Neutrophil (primary cell): ENCODE measurements at regions not wholly inside any gene's neighbourhood (a gene's known extent, or its start where the extent isn't known, plus 50 kb on each side); places are given as distances from the start of the nearest gene placed in this dataset.

Source experiments
- H3K27ac ChIP-seq: fragments of 200-600 bp; sonication (generic); 2 replicates; pipeline ENCODE4 v1.5.1; 2016; ENCODE audit warnings: mild to moderate bottlenecking, moderate library complexity
- H3K27me3 ChIP-seq: fragments of 200-600 bp; sonication (generic); 2 replicates; pipeline ENCODE4 v1.6.0; 2016; ENCODE audit warnings: mild to moderate bottlenecking
- H3K36me3 ChIP-seq: fragments of 200-600 bp; sonication (generic); 2 replicates; pipeline ENCODE4 v1.5.1; 2017
- H3K4me1 ChIP-seq, 2 experiments: fragments of 200-600 bp in 1 of 2; sonication (generic) in 1 of 2; 1 replicate in 1 of 2; 2 replicates in 1 of 2; pipeline versions ENCODE4 v1.5.1 to v1.6.1; 2013 to 2016; ENCODE audit warnings: low read depth in 1 of 2, low read length in 1 of 2, mild to moderate bottlenecking in 1 of 2, moderate library complexity in 1 of 2; ENCODE audit not compliant: control insufficient read depth in 1 of 2, insufficient read depth in 1 of 2
- H3K4me3 ChIP-seq, 2 experiments: fragments of 200-600 bp in 1 of 2; sonication (generic) in 1 of 2; 1 replicate in 1 of 2; 2 replicates in 1 of 2; pipeline ENCODE4 v1.5.1; 2013 to 2016; ENCODE audit warnings: low read depth in 1 of 2, low read length in 1 of 2, mild to moderate bottlenecking in 1 of 2, moderate library complexity in 1 of 2
- H3K9me3 ChIP-seq: fragments of 200-600 bp; sonication (generic); 2 replicates; pipeline ENCODE4 v1.5.1; 2016
- CTCF ChIP-seq: fragments of 200-600 bp; sonication (generic); IDR thresholded peaks from 2 replicates; pipeline ENCODE4 v1.5.1; 2016; ENCODE audit warnings: antibody characterized with exemption

DNA sequence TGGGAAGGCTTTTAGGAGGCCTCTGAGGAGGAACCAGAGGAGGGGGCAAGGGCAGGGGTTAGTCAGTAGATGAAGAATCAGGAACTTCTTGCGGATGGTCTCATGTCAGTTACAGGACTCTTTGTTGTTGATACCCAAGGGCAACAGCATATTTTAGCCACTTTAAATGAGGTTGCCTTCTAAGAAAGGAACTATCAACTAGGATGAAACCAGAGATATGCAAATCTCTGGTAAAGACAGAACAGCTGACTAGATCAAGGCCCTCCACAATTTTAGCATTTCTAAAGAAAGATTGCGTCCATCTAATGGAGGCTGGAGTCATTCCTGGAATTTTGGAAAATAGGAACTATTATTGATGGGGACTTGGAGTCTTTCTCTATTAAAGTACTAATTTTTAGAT lies 57.7 kb upstream of the KLF4 start:
- H3K27ac ChIP-seq: no peak overlapping the region
- peaks cover 9 to 10% of the 10 kb centered on the region in 2 experiments for H3K4me1 ChIP-seq
- TF ChIP-seq CTCF: no peak

DNA sequence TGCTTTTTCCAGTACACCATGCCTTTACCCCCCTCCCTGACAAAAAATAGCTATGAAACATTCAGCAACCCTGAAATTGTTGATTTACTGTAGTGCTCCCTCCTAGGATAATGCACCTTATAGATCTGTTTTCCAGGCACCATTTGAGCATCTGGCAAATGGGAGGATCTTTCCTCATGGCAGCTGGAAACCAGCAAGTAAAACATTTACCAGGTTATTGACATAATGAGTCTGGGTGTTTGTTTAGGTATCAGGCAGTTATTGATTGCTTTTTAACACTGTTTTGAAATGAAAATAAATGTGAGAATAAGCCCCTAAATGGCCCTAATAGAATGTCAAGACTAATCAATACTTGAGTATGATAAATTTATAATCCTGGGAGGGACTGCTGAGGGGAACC lies 57.3 kb upstream of the KLF4 start:
- Histone ChIP-seq H3K36me3 (no peaks in the 10 kb centered on the region), H3K27me3 (no peaks in the 10 kb centered on the region), H3K27ac (no peak overlapping the region), H3K4me3 (no peak overlapping the region), H3K9me3 (no peaks in the 10 kb centered on the region), H3K4me1 (peaks cover 9 to 10% of the 10 kb centered on the region in 2 experiments)
- TF ChIP-seq CTCF: no peak

More for the DNA sequence above, 57.7 kb upstream of the KLF4 start:
- Histone ChIP-seq H3K27me3 (no peaks in the 10 kb centered on the region), H3K36me3 (no peaks in the 10 kb centered on the region), H3K9me3 (no peaks in the 10 kb centered on the region), H3K4me3 (no peak overlapping the region)

DNA sequence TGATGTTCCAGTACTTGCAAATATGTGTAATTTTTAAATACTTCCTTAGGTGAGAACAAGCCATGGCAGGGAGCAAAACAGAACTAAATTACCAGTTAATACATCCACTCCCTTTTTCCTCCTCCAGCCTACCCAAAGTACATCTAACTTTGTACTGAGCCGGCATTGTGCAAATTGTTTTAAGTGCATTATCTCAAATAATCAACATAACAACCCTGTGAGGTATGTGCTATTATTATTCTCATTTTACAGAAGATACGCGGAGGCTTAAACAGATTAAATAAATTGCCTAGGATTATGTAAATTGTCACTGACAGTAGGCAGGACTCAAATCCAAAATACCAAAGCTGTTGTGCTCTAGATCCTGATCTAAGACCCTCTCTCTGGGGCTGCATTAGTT lies 55.5 kb upstream of the KLF4 start:
- Histone ChIP-seq H3K36me3 (no peaks in the 10 kb centered on the region), H3K27me3 (no peaks in the 10 kb centered on the region), H3K4me1 (peaks cover 9 to 10% of the 10 kb centered on the region in 2 experiments), H3K27ac (no peak overlapping the region), H3K4me3 (no peak overlapping the region), H3K9me3 (no peaks in the 10 kb centered on the region)
- TF ChIP-seq CTCF: no peak

- Histone ChIP-seq H3K9me3 (no peaks in the 10 kb centered on the region), H3K4me1 (no peaks in the 10 kb centered on the region), H3K27me3 (no peaks in the 10 kb centered on the region), H3K36me3 (no peaks in the 10 kb centered on the region), H3K27ac (no peak overlapping the region), H3K4me3 (no peak overlapping the region)
- TF ChIP-seq CTCF: no peak
Observed at GRCh38 chr9:107542411-107543157, 53.0 kb upstream of the KLF4 start.

DNA sequence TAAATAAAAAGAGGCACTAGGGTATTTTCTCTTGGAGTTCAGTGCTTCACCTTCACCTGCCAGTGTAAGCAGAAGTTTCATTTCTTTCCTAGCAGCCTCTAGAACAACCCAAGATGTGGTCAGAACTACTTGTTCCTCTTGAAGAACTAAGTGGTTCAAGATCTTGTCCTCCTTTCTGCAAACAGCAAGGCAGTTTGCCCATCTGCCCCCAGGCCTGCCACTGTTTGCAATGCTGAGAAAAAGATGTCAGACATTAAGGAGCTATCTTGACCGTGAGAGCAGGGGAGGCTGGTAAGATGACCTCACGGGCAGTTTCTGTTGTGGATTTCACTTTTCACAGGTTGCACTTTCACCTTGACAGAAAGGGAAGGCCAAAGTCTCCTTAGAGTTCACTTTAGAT lies 52.0 kb upstream of the KLF4 start:
- no peaks in the 10 kb centered on the region for H3K4me1 ChIP-seq
- no peaks in the 10 kb centered on the region for H3K9me3 ChIP-seq
- no peak for TF ChIP-seq CTCF
- no peak overlapping the region for H3K27ac ChIP-seq
- no peaks in the 10 kb centered on the region for H3K36me3 ChIP-seq
- H3K4me3 ChIP-seq: no peak overlapping the region
- H3K27me3 ChIP-seq: no peaks in the 10 kb centered on the region
